NT2/D1 (cell line): ENCODE measurements at regions not wholly inside any gene's neighbourhood (a gene's known extent, or its start where the extent isn't known, plus 50 kb on each side); places are given as distances from the start of the nearest gene placed in this dataset.

ENCODE experiments used
- SUZ12 ChIP-seq: IDR thresholded peaks from 2 replicates; pipeline ENCODE4 v1.6.1; 2011; ENCODE audit not compliant: insufficient read length, insufficient read depth; ENCODE audit errors: extremely low read depth
- YY1 ChIP-seq: IDR thresholded peaks from 2 replicates; pipeline ENCODE4 v1.6.1; 2011; ENCODE audit not compliant: insufficient read length, insufficient read depth
- ZNF274 ChIP-seq: IDR thresholded peaks from 2 replicates; pipeline ENCODE4 v1.6.1; 2011; ENCODE audit warnings: mild to moderate bottlenecking, low read depth, low read length

GRCh38 chr14:81765651-81766275 is 232.1 kb upstream of the SEL1L start:
- TF ChIP-seq YY1 (no peak), SUZ12 (no peak), ZNF274 (no peak)
